ENCODE measurements at regions not wholly inside any gene's neighbourhood (a gene's known extent, or its start where the extent isn't known, plus 50 kb on each side); places are given as distances from the start of the nearest gene placed in this dataset.

- no peaks in the 10 kb centered on the region for H3K9me3 ChIP-seq (ENCODE audit: insufficient read depth, low read length)
Observed at GRCh38 chrX:147626605-147627004, 285.1 kb upstream of the FMR1 start.

GRCh38 chrX:147635186-147635585, 276.5 kb upstream of the FMR1 start:
- Histone ChIP-seq H3K27me3 (ENCODE audit: insufficient read depth, insufficient read length) (no peaks in the 10 kb centered on the region), H3K9ac (ENCODE audit: insufficient read length, low read depth) (no peak overlapping the region), H3K4me1 (ENCODE audit: insufficient read depth, insufficient read length) (no peaks in the 10 kb centered on the region), H3K36me3 (ENCODE audit: insufficient read depth, insufficient read length, low read length) (no peaks in the 10 kb centered on the region), H3K9me3 (ENCODE audit: insufficient read depth, low read length) (no peaks in the 10 kb centered on the region), H3K4me3 (ENCODE audit: insufficient read length, low read depth) (no peak overlapping the region)
- TF ChIP-seq ZNF274 (IDR thresholded peaks at IDR 0.05; ENCODE audit: low read depth, low read length) (no peak), YY1 (IDR thresholded peaks at IDR 0.05; ENCODE audit: insufficient read depth, insufficient read length) (no peak), SUZ12 (IDR thresholded peaks at IDR 0.05; ENCODE audit: extremely low read depth, insufficient read depth, insufficient read length) (no peak)
- DNase-seq (ENCODE audit: low read depth, low spot score) = no peak

More at GRCh38 chrX:147626605-147627004, 285.1 kb upstream of the FMR1 start:
- Histone ChIP-seq H3K4me1 (ENCODE audit: insufficient read depth, insufficient read length) (no peaks in the 10 kb centered on the region), H3K27me3 (ENCODE audit: insufficient read depth, insufficient read length) (no peaks in the 10 kb centered on the region), H3K36me3 (ENCODE audit: insufficient read depth, insufficient read length, low read length) (no peaks in the 10 kb centered on the region), H3K9ac (ENCODE audit: insufficient read length, low read depth) (no peak overlapping the region), H3K4me3 (ENCODE audit: insufficient read length, low read depth) (no peak overlapping the region)
- no peak for TF ChIP-seq SUZ12 (IDR thresholded peaks at IDR 0.05; ENCODE audit: extremely low read depth, insufficient read depth, insufficient read length)
- TF ChIP-seq YY1 (IDR thresholded peaks at IDR 0.05; ENCODE audit: insufficient read depth, insufficient read length) = no peak
- TF ChIP-seq ZNF274 (IDR thresholded peaks at IDR 0.05; ENCODE audit: low read depth, low read length) = no peak
- no peak for DNase-seq (ENCODE audit: low read depth, low spot score)

GRCh38 chrX:147637190-147637589, 274.5 kb upstream of the FMR1 start:
- Histone ChIP-seq H3K4me1 (ENCODE audit: insufficient read depth, insufficient read length) (no peaks in the 10 kb centered on the region), H3K36me3 (ENCODE audit: insufficient read depth, insufficient read length, low read length) (no peaks in the 10 kb centered on the region), H3K27me3 (ENCODE audit: insufficient read depth, insufficient read length) (no peaks in the 10 kb centered on the region), H3K4me3 (ENCODE audit: insufficient read length, low read depth) (no peak overlapping the region), H3K9ac (ENCODE audit: insufficient read length, low read depth) (no peak overlapping the region), H3K9me3 (ENCODE audit: insufficient read depth, low read length) (no peaks in the 10 kb centered on the region)
- DNase-seq (ENCODE audit: low read depth, low spot score) = no peak
- TF ChIP-seq YY1 (IDR thresholded peaks at IDR 0.05; ENCODE audit: insufficient read depth, insufficient read length) (no peak), ZNF274 (IDR thresholded peaks at IDR 0.05; ENCODE audit: low read depth, low read length) (no peak), SUZ12 (IDR thresholded peaks at IDR 0.05; ENCODE audit: extremely low read depth, insufficient read depth, insufficient read length) (no peak)

- no peak overlapping the region for H3K4me3 ChIP-seq (ENCODE audit: insufficient read length, low read depth)
- no peaks in the 10 kb centered on the region for H3K36me3 ChIP-seq (ENCODE audit: insufficient read depth, insufficient read length, low read length)
- no peak for TF ChIP-seq SUZ12 (IDR thresholded peaks at IDR 0.05; ENCODE audit: extremely low read depth, insufficient read depth, insufficient read length)
- TF ChIP-seq YY1 (IDR thresholded peaks at IDR 0.05; ENCODE audit: insufficient read depth, insufficient read length) = no peak
- H3K9me3 ChIP-seq (ENCODE audit: insufficient read depth, low read length) = no peaks in the 10 kb centered on the region
- H3K4me1 ChIP-seq (ENCODE audit: insufficient read depth, insufficient read length) = no peaks in the 10 kb centered on the region
- DNase-seq (ENCODE audit: low read depth, low spot score) = no peak
- H3K27me3 ChIP-seq (ENCODE audit: insufficient read depth, insufficient read length) = no peaks in the 10 kb centered on the region
- H3K9ac ChIP-seq (ENCODE audit: insufficient read length, low read depth) = no peak overlapping the region
Observed at GRCh38 chrX:147646949-147647723, 264.6 kb upstream of the FMR1 start.

- H3K9ac ChIP-seq (ENCODE audit: insufficient read length, low read depth) = no peak overlapping the region
- H3K36me3 ChIP-seq (ENCODE audit: insufficient read depth, insufficient read length, low read length) = no peaks in the 10 kb centered on the region
- H3K4me3 ChIP-seq (ENCODE audit: insufficient read length, low read depth) = no peak overlapping the region
- no peak for DNase-seq (ENCODE audit: low read depth, low spot score)
- H3K9me3 ChIP-seq (ENCODE audit: insufficient read depth, low read length) = no peaks in the 10 kb centered on the region
- TF ChIP-seq ZNF274 (IDR thresholded peaks at IDR 0.05; ENCODE audit: low read depth, low read length) = no peak
- TF ChIP-seq SUZ12 (IDR thresholded peaks at IDR 0.05; ENCODE audit: extremely low read depth, insufficient read depth, insufficient read length) = no peak
- TF ChIP-seq YY1 (IDR thresholded peaks at IDR 0.05; ENCODE audit: insufficient read depth, insufficient read length) = no peak
- H3K4me1 ChIP-seq (ENCODE audit: insufficient read depth, insufficient read length) = no peaks in the 10 kb centered on the region
- no peaks in the 10 kb centered on the region for H3K27me3 ChIP-seq (ENCODE audit: insufficient read depth, insufficient read length)
Observed at GRCh38 chrX:147675819-147676218, 235.9 kb upstream of the FMR1 start.

- no peaks in the 10 kb centered on the region for H3K27me3 ChIP-seq (ENCODE audit: insufficient read depth, insufficient read length)
Observed at GRCh38 chrX:147679356-147680005, 232.2 kb upstream of the FMR1 start.

GRCh38 chrX:147680251-147680650, 231.5 kb upstream of the FMR1 start:
- no peaks in the 10 kb centered on the region for H3K4me1 ChIP-seq (ENCODE audit: insufficient read depth, insufficient read length)
- no peak for TF ChIP-seq SUZ12 (IDR thresholded peaks at IDR 0.05; ENCODE audit: extremely low read depth, insufficient read depth, insufficient read length)
- no peak for TF ChIP-seq YY1 (IDR thresholded peaks at IDR 0.05; ENCODE audit: insufficient read depth, insufficient read length)
- no peaks in the 10 kb centered on the region for H3K27me3 ChIP-seq (ENCODE audit: insufficient read depth, insufficient read length)
- H3K9me3 ChIP-seq (ENCODE audit: insufficient read depth, low read length) = no peaks in the 10 kb centered on the region
- H3K4me3 ChIP-seq (ENCODE audit: insufficient read length, low read depth) = no peak overlapping the region
- H3K9ac ChIP-seq (ENCODE audit: insufficient read length, low read depth) = no peak overlapping the region
- no peaks in the 10 kb centered on the region for H3K36me3 ChIP-seq (ENCODE audit: insufficient read depth, insufficient read length, low read length)
- DNase-seq (ENCODE audit: low read depth, low spot score) = no peak

More at GRCh38 chrX:147679356-147680005, 232.2 kb upstream of the FMR1 start:
- H3K36me3 ChIP-seq (ENCODE audit: insufficient read depth, insufficient read length, low read length) = no peaks in the 10 kb centered on the region
- DNase-seq (ENCODE audit: low read depth, low spot score) = no peak
- no peaks in the 10 kb centered on the region for H3K9me3 ChIP-seq (ENCODE audit: insufficient read depth, low read length)
- H3K4me1 ChIP-seq (ENCODE audit: insufficient read depth, insufficient read length) = no peaks in the 10 kb centered on the region
- TF ChIP-seq SUZ12 (IDR thresholded peaks at IDR 0.05; ENCODE audit: extremely low read depth, insufficient read depth, insufficient read length) (no peak), YY1 (IDR thresholded peaks at IDR 0.05; ENCODE audit: insufficient read depth, insufficient read length) (no peak), ZNF274 (IDR thresholded peaks at IDR 0.05; ENCODE audit: low read depth, low read length) (no peak)
- no peak overlapping the region for H3K9ac ChIP-seq (ENCODE audit: insufficient read length, low read depth)
- no peak overlapping the region for H3K4me3 ChIP-seq (ENCODE audit: insufficient read length, low read depth)

Data from NT2/D1 (cell line).